Activated effector memory CD4-positive, alpha-beta T cell treated with Interleukin-2 at 50 U/mL for 16 hours (primary cell): ENCODE measurements at regions not wholly inside any gene's neighbourhood (a gene's known extent, or its start where the extent isn't known, plus 50 kb on each side); places are given as distances from the start of the nearest gene placed in this dataset.
"Not testable (repeated sequence)": the region's sequence is repeated elsewhere in the genome, so short reads cannot be mapped to it uniquely, and the experiment has no call there.

Source experiments
- DNase-seq: peaks from one replicate; pipeline ENCODE4 v3.0.0-alpha.2; 2020

- not testable (repeated sequence) for DNase-seq
These were observed 814.8 kb downstream of the SEMA5A start for GRCh38 chr5:8731110-8731509.

GRCh38 chr5:8740595-8740994 lies 805.3 kb downstream of the SEMA5A start:
- no peak for DNase-seq

GRCh38 chr5:8749556-8749955 lies 796.3 kb downstream of the SEMA5A start:
- DNase-seq = no peak

GRCh38 chr5:8750100-8750499 lies 795.8 kb downstream of the SEMA5A start:
- no peak for DNase-seq

GRCh38 chr5:8751971-8752370 lies 793.9 kb downstream of the SEMA5A start:
- DNase-seq = no peak

GRCh38 chr5:8752595-8752994 lies 793.3 kb downstream of the SEMA5A start:
- DNase-seq = no peak

GRCh38 chr5:8756498-8757084 lies 789.3 kb downstream of the SEMA5A start:
- no peak for DNase-seq

GRCh38 chr5:8765886-8766285 lies 780.0 kb downstream of the SEMA5A start:
- DNase-seq = no peak

GRCh38 chr5:8766448-8766847 lies 779.4 kb downstream of the SEMA5A start:
- DNase-seq = no peak

GRCh38 chr5:8767111-8767510 lies 778.8 kb downstream of the SEMA5A start:
- no peak for DNase-seq

GRCh38 chr5:8767746-8768145 lies 778.1 kb downstream of the SEMA5A start:
- no peak for DNase-seq

GRCh38 chr5:8769631-8770030 lies 776.2 kb downstream of the SEMA5A start:
- no peak for DNase-seq

GRCh38 chr5:8770431-8770830 lies 775.4 kb downstream of the SEMA5A start:
- DNase-seq = no peak

- no peak for DNase-seq
These were observed 772.7 kb downstream of the SEMA5A start for GRCh38 chr5:8773046-8773615.

- DNase-seq = no peak
These were observed 761.2 kb downstream of the SEMA5A start for GRCh38 chr5:8784692-8785091.

GRCh38 chr5:8788246-8788645 lies 757.6 kb downstream of the SEMA5A start:
- DNase-seq = no peak

- no peak for DNase-seq
These were observed 740.2 kb downstream of the SEMA5A start for GRCh38 chr5:8805653-8806052.

GRCh38 chr5:8807636-8808035 lies 738.2 kb downstream of the SEMA5A start:
- DNase-seq = no peak

GRCh38 chr5:8811581-8811980 lies 734.3 kb downstream of the SEMA5A start:
- no peak for DNase-seq

GRCh38 chr5:8813180-8813579 lies 732.7 kb downstream of the SEMA5A start:
- DNase-seq = no peak

GRCh38 chr5:8814105-8814504 lies 731.8 kb downstream of the SEMA5A start:
- no peak for DNase-seq

GRCh38 chr5:8824371-8824770 lies 721.5 kb downstream of the SEMA5A start:
- no peak for DNase-seq

GRCh38 chr5:8825139-8825757 lies 720.6 kb downstream of the SEMA5A start:
- DNase-seq = no peak

- no peak for DNase-seq
These were observed 719.4 kb downstream of the SEMA5A start for GRCh38 chr5:8826508-8826907.

- DNase-seq = no peak
These were observed 718.2 kb downstream of the SEMA5A start for GRCh38 chr5:8827696-8828095.
